Type B pancreatic cell (in vitro differentiated cells): ENCODE measurements at regions not wholly inside any gene's neighbourhood (a gene's known extent, or its start where the extent isn't known, plus 50 kb on each side); places are given as distances from the start of the nearest gene placed in this dataset.
"Not testable (repeated sequence)": the region's sequence is repeated elsewhere in the genome, so short reads cannot be mapped to it uniquely, and the experiment has no call there.

ENCODE experiments used
- DNase-seq: peaks from one replicate; pipeline ENCODE4 v3.0.0; 2021; ENCODE audit warnings: mixed read lengths; ENCODE audit not compliant: unreplicated experiment; ENCODE audit errors: extremely low spot score
- H3K27ac Mint-ChIP-seq: 2 replicates; pipeline ENCODE4 v1.8.0; 2021; ENCODE audit warnings: mild to moderate bottlenecking, mixed read lengths
- H3K27me3 Mint-ChIP-seq: 2 replicates; pipeline ENCODE4 v1.8.0; 2021; ENCODE audit warnings: mixed read lengths
- H3K36me3 Mint-ChIP-seq: 2 replicates; pipeline ENCODE4 v1.8.0; 2021; ENCODE audit warnings: mixed read lengths
- H3K4me1 Mint-ChIP-seq: one replicate; pipeline ENCODE4 v1.8.0; 2021; ENCODE audit warnings: mixed read lengths; ENCODE audit not compliant: unreplicated experiment
- H3K4me3 Mint-ChIP-seq: 2 replicates; pipeline ENCODE4 v1.8.0; 2021; ENCODE audit warnings: mild to moderate bottlenecking, mixed read lengths
- H3K9me3 Mint-ChIP-seq: 2 replicates; pipeline ENCODE4 v1.8.0; 2021; ENCODE audit warnings: mixed read lengths
- TF ChIP-seq, protein P1 (sequence below): fragments of 200-600 bp; sonication (generic); conservative IDR thresholded peaks from 2 replicates; pipeline ENCODE4 v1.5.0; 2021; ENCODE audit warnings: antibody characterized with exemption, mild to moderate bottlenecking

- no peak overlapping the region for H3K27ac Mint-ChIP-seq
- no peak overlapping the region for H3K4me3 Mint-ChIP-seq
- peaks cover 13% of the 10 kb centered on the region for H3K4me1 Mint-ChIP-seq
- no peaks in the 10 kb centered on the region for H3K9me3 Mint-ChIP-seq
- DNase-seq: no peak
- H3K27me3 Mint-ChIP-seq: no peaks in the 10 kb centered on the region
- H3K36me3 Mint-ChIP-seq: no peaks in the 10 kb centered on the region
- TF ChIP-seq, protein P1, sequence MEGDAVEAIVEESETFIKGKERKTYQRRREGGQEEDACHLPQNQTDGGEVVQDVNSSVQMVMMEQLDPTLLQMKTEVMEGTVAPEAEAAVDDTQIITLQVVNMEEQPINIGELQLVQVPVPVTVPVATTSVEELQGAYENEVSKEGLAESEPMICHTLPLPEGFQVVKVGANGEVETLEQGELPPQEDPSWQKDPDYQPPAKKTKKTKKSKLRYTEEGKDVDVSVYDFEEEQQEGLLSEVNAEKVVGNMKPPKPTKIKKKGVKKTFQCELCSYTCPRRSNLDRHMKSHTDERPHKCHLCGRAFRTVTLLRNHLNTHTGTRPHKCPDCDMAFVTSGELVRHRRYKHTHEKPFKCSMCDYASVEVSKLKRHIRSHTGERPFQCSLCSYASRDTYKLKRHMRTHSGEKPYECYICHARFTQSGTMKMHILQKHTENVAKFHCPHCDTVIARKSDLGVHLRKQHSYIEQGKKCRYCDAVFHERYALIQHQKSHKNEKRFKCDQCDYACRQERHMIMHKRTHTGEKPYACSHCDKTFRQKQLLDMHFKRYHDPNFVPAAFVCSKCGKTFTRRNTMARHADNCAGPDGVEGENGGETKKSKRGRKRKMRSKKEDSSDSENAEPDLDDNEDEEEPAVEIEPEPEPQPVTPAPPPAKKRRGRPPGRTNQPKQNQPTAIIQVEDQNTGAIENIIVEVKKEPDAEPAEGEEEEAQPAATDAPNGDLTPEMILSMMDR: no peak
These were observed 108.5 kb downstream of the PSAT1 start for GRCh38 chr9:78405461-78405860.

DNA sequence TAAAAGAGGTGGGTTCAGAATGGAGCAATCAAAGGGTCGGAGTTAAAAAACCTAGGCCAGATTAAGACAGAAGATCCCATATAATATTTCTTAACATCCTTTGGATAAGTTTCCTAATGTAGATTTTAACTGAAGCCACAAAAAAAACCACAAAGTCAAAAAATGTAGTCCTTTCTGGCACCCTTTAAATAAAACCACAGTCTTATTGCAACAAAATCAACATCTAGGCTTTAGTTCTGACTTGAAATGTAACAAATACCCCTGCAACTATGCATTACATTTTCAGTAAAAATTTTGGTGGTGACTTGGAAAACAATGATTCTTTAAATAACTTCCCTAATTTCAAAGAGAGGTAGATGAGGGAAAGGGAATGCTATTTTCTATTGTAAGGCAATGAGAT is 109.2 kb downstream of the PSAT1 start:
- H3K27me3 Mint-ChIP-seq: no peaks in the 10 kb centered on the region
- H3K27ac Mint-ChIP-seq: no peak overlapping the region
- TF ChIP-seq, protein P1: no peak
- H3K4me1 Mint-ChIP-seq: peaks cover 13% of the 10 kb centered on the region
- H3K36me3 Mint-ChIP-seq: no peaks in the 10 kb centered on the region
- no peaks in the 10 kb centered on the region for H3K9me3 Mint-ChIP-seq
- DNase-seq: no peak
- H3K4me3 Mint-ChIP-seq: no peak overlapping the region

- peaks cover 13% of the 10 kb centered on the region for H3K4me1 Mint-ChIP-seq
- H3K9me3 Mint-ChIP-seq: no peaks in the 10 kb centered on the region
- TF ChIP-seq, protein P1: no peak
- no peaks in the 10 kb centered on the region for H3K27me3 Mint-ChIP-seq
- no peak overlapping the region for H3K27ac Mint-ChIP-seq
- DNase-seq: no peak
- no peak overlapping the region for H3K4me3 Mint-ChIP-seq
- H3K36me3 Mint-ChIP-seq: no peaks in the 10 kb centered on the region
These were observed 110.0 kb downstream of the PSAT1 start for GRCh38 chr9:78406933-78407332.

GRCh38 chr9:78407636-78408312 is 110.8 kb downstream of the PSAT1 start:
- Mint-ChIP-seq H3K27ac (no peak overlapping the region), H3K4me1 (peaks cover 13% of the 10 kb centered on the region), H3K36me3 (no peaks in the 10 kb centered on the region), H3K4me3 (peak overlapping the region; percentile 40), H3K9me3 (no peaks in the 10 kb centered on the region), H3K27me3 (no peaks in the 10 kb centered on the region)
- no peak for DNase-seq
- TF ChIP-seq, protein P1: no peak

DNA sequence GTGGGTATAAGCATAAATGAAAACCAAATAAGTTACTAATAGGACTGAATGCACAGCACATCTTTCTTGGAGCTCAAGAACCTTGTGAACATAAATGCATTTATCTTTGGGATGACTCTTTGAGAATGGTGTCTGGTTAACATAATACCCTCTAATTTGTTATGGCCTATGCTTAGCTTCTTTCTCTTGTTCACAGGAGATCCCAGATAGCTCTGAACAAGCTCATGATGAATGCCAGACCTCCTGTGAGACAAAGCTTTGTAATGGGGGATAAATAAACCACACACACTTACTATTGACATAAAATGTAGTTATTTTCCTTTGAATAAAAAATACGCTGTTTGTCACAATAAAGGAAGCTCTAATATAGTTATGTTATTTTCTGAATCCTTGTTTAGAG is 111.5 kb downstream of the PSAT1 start:
- H3K9me3 Mint-ChIP-seq: no peaks in the 10 kb centered on the region
- no peak overlapping the region for H3K27ac Mint-ChIP-seq
- no peak overlapping the region for H3K4me3 Mint-ChIP-seq
- no peaks in the 10 kb centered on the region for H3K36me3 Mint-ChIP-seq
- no peak for DNase-seq
- TF ChIP-seq, protein P1: no peak
- no peaks in the 10 kb centered on the region for H3K27me3 Mint-ChIP-seq
- peaks cover 13% of the 10 kb centered on the region for H3K4me1 Mint-ChIP-seq

GRCh38 chr9:78409928-78410510 is 113.1 kb downstream of the PSAT1 start:
- H3K36me3 Mint-ChIP-seq, DNase-seq, H3K4me3 Mint-ChIP-seq, H3K9me3 Mint-ChIP-seq, H3K27ac Mint-ChIP-seq, H3K27me3 Mint-ChIP-seq: not testable (repeated sequence)
- peaks cover 13% of the 10 kb centered on the region for H3K4me1 Mint-ChIP-seq
